Retinal pigment epithelial cell (primary cell): ENCODE measurements at regions not wholly inside any gene's neighbourhood (a gene's known extent, or its start where the extent isn't known, plus 50 kb on each side); places are given as distances from the start of the nearest gene placed in this dataset.
"Not testable (repeated sequence)": the region's sequence is repeated elsewhere in the genome, so short reads cannot be mapped to it uniquely, and the experiment has no call there.

Experiments
- DNase-seq: peaks from one replicate; pipeline ENCODE4 v3.0.0-alpha.2; 2010; ENCODE audit warnings: low read depth
- H3K4me3 ChIP-seq: 2 replicates; pipeline ENCODE4 v1.5.1; 2011; ENCODE audit warnings: mild to moderate bottlenecking, low read length, control low read depth, moderate library complexity
- TF ChIP-seq, protein P1 (sequence below): conservative IDR thresholded peaks from 2 replicates; pipeline ENCODE4 v1.5.1; 2011; ENCODE audit warnings: low read depth, low read length, control low read depth, inconsistent platforms

DNA sequence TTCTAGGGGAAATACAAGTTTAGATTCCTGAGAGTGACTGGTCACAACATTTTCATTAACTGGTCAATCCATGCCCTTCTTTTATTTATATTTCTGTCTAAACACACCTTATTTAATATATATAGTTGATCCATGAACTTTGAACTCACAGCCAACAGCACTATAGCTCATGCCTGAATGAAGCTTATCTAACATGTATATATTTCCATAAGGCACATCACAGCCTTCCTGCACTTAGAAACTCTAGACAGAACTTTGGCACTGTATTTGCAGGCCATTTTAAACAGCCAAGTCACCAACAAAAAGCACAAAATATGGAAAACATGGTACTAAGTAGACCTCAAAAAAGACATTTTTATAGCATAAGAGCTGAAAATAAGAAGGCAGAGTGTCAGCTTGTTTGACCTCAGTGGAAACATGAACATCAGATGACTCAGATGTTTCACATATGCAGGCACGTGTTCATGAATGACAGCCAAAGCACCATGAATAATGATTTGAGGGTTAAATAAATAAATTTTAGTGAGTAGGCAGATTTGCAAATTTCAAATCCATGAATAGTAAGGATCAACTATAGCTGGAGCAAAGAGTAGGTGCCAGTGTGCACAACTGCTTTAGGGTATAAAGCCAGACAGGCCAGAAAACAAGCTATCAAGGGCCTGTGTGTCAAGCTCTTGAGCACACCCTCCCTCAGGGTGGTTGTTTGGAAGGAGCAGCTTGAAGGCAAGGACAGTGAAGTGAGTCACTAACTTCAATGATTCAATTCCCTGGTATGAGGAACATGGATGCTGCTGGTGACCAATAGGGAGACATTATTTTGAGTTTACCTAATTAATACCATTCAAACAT lies 88.9 kb upstream of the NT5E start:
- DNase-seq, result peak; percentile 52
- no peak overlapping the region for H3K4me3 ChIP-seq
- TF ChIP-seq, protein P1, sequence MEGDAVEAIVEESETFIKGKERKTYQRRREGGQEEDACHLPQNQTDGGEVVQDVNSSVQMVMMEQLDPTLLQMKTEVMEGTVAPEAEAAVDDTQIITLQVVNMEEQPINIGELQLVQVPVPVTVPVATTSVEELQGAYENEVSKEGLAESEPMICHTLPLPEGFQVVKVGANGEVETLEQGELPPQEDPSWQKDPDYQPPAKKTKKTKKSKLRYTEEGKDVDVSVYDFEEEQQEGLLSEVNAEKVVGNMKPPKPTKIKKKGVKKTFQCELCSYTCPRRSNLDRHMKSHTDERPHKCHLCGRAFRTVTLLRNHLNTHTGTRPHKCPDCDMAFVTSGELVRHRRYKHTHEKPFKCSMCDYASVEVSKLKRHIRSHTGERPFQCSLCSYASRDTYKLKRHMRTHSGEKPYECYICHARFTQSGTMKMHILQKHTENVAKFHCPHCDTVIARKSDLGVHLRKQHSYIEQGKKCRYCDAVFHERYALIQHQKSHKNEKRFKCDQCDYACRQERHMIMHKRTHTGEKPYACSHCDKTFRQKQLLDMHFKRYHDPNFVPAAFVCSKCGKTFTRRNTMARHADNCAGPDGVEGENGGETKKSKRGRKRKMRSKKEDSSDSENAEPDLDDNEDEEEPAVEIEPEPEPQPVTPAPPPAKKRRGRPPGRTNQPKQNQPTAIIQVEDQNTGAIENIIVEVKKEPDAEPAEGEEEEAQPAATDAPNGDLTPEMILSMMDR, result no peak

DNA sequence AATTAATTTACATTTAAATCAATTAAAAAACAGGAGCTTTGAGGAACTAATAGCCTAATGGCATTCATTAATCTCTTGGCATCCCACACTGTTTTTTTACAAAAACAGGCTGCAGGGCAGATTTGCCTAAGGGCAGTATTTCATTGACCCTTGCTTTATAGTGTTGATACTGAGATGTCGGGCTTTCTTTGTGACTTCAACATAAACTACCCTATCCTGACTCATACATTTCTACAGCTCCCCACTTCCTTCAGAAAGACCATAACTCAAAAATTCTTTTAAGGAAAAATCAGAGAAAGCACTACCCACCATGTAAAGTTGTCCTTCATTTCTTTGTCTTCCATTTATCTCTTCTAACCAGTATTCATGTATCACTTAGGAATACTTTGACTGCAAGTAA lies 92.2 kb upstream of the NT5E start:
- no peak overlapping the region for H3K4me3 ChIP-seq
- no peak for DNase-seq
- TF ChIP-seq, protein P1, result no peak

DNA sequence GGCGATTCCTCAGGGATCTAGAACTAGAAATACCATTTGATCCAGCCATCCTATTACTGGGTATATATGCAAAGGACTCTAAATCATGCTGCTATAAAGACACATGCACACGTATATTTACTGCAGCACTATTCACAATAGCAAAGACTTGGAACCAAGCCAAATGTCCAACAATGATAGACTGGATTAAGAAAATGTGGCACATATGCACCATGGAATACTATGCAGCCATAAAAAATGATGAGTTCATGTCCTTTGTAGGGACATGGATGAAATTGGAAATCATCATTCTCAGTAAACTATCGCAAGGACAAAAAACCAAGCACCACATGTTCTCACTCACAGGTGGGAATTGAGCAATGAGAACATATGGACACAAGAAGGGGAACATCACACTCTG lies 93.1 kb upstream of the NT5E start:
- not testable (repeated sequence) for H3K4me3 ChIP-seq, DNase-seq

DNA sequence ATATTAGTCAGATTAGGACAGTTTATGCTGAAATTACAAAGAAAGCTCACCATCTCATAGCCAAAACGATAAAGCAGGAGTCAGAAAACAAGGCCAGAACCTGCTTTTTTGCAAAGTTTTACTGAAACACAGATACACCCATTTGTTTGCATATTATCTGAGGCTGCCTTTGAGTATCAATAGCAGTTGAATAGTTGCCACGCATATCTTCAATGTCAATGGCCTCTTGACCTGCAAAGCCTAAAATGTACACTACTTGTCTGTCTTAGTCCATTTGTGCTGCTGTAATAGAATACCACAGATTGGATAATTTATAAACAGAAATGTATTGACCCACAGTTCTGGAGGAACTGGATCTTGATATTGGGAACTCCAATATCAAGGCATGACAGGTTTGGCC lies 94.1 kb upstream of the NT5E start:
- no peak overlapping the region for H3K4me3 ChIP-seq
- TF ChIP-seq, protein P1, result no peak
- DNase-seq, result no peak

DNA sequence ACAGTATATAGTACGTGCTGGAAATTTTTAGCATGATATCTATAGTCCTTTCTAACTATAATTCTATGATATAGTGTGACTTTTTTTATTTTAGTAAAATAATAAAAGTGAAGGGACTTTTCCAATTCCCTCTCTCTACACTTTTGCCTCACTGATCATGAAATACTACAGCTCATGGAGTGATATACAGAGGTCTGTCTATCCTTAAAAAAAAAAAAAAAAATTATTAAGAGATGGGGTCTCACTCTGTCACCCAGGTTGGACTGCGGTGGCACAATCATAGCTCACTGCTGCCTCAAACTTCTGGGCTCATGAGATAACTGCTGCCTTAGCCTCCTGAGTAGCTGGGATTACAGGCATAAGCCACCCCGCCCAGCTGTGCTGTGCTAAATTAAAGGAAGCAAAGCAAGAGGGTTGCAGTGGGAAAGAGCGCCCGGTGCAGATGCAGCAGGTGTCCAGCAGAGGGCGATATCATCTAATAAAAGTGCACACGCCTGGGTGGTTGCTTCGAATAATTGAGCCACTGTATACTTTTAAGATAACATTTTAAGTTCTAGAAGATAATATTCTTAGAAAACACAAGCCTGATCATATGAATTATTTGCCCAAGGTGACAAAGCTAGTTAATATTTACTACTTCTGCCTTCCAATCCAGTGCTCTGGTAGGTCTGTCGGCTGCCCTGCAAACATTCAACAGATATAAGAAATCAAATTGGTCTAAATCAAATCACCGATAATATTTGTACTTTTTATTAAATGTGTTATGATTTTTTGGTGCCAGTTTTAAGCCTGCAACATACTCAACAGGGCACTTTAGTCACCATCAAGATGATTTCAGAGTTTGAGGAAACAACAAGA lies 94.9 kb upstream of the NT5E start:
- H3K4me3 ChIP-seq, result no peak overlapping the region
- TF ChIP-seq, protein P1, result peak; percentile 87
- DNase-seq, result peak; percentile 20

DNA sequence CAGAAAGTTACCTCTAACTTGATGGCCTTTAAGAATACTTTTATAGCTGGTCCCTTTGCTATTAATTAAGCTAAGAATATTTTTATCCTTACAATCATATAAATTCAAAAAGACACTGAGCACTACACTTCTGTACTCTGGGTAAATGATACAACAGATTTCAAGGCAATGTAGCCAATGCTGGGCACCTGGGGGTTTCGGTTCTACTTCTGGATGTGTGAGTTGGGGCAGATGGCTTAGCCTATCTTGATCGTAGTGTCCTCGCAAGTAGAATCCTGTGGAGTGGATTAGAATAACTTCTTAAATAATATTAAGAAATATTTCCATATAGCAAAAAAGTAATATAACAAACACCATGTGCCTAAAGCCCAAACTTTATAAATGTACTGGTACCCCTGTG lies 96.9 kb upstream of the NT5E start:
- TF ChIP-seq, protein P1, result no peak

DNA sequence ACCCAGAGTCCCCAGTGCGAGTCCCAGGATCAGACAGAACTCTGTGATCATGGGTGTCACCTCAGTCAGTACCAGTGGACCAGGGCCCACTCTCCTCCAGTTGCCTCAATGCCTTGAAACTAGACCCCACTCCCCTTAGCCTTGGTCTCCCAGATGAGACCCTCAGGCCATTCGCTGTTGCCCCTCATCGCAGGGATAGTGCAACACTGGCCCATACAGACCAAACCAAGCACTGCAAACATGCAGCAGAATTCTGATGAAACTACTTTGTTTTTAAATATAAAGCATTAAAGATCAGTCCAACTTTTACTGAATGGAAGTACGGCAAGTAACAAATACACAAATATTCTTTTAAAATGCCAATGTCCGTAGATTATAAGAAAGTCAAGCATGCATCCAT lies 101.2 kb upstream of the NT5E start:
- no peak overlapping the region for H3K4me3 ChIP-seq
- TF ChIP-seq, protein P1, result peak; percentile 72
- DNase-seq, result no peak

More for the DNA sequence above, 96.9 kb upstream of the NT5E start:
- no peak overlapping the region for H3K4me3 ChIP-seq
- DNase-seq, result no peak
